CD4-positive, alpha-beta T cell treated with Interleukin-21 for 1 hour (primary cell): ENCODE measurements at regions not wholly inside any gene's neighbourhood (a gene's known extent, or its start where the extent isn't known, plus 50 kb on each side); places are given as distances from the start of the nearest gene placed in this dataset.

Experiments used
- DNase-seq: peaks from one replicate; pipeline ENCODE4 v3.0.0-alpha.2; 2020

GRCh38 chr3:175916191-175916934 lies 1057.2 kb downstream of the NAALADL2 start:
- no peak for DNase-seq

DNA sequence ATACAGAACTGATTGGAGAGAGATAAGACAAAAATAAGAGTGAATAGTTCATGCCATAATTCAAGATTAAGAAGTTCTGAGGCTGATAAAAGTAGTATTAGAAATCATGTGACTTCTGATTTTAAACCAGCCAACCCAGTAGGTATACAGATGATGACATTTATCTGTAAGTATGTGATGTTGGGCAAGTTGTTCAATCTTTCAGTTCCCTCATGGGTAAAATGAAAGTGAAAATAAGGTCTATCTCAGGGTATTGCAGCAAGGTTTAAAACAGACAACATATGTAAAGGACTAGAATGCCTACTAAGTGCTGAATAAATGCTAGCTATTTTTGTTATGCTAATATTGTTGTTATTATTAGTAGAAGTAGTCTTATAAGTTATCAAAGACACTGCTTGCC lies 1055.7 kb downstream of the NAALADL2 start:
- no peak for DNase-seq

DNA sequence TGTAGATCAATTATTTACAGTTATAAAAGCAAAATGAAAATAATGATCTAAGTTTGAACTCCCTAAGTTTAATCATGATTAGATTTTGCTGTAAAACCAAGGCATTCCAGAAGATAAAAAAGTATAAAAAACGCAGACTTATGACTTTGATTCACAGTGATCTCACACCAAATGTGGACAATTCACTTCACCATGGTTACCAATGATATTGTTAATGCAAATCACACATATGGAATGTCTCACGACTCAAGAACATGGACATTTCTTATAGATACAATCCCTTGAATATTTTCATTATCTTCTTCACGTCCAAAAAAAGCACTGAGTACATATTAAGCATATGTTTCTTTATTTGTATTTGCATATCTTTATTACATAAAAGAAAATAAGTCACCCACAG lies 1054.2 kb downstream of the NAALADL2 start:
- DNase-seq, result no peak

DNA sequence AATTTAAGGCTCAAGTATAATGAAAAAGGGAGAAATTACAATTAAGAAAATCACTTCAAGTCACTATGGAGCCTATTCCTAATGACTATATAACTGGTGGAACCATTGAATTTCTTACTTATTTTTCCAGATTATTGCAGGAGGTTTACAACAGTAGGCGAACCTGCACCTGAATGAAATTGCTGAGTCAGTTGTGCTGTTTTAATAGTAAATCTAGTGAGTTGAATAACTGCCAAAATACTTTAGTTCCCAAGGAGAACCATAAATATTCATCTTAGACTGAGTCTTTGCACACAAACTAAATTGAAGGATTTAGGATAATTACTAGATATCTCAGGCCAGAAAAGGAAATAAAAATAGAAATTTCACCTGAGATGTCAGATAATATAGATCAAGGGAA lies 1052.8 kb downstream of the NAALADL2 start:
- no peak for DNase-seq

DNA sequence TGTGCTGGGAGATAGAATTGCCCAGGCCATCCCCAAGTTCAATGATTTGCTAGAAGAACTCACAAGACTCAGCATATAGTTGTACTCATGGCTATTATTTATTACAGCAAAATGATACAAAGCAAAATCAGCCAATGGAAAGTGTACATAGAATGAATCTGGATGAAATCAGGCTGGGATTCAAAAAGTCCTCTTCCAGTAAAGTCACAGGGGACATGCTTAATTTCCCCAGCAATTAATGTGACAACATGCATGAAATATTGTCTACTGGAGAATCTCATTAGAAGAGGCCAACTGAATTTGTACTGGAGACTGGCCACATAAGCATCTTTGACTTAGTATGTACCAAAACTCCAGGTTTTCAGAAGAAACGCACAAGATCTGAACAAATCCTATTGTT lies 1043.1 kb downstream of the NAALADL2 start:
- no peak for DNase-seq

DNA sequence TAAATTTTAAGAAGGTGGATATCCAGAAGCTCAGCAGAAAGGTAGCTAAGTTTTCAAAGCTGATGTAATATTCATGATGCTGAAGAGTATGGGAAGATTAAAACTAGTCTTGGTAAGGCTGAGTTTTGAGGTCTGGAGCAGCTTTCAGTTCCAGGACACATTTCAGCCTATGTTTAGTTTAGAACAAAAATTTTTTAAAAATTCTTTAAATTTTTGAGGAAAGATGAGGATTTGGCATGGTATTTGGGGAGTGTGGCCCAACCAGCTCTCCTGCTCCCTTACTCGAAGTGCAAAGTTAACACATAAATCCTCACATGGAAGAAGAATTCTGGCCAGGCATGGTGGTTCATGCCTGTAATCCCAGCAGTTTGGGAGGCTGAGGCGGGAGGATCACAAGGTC lies 1039.1 kb downstream of the NAALADL2 start:
- no peak for DNase-seq

DNA sequence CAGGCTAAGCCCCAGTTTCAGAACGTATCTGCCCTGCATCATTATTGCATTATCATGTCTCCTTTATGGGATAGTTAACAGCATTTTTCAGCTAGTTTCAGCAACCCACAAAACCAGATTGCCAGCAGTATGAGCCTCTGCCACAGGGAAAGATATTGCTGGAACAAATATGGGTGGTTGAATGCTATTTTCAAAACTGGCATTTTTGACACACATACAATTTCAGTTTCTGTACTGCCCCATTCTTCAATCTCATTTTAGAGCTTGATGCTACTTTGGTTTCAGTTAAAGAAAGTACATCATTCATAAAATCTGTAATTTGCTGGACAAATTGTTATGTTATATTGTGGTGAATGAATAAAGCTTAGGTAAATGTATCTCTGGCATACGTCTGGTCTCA lies 1037.5 kb downstream of the NAALADL2 start:
- DNase-seq, result no peak

DNA sequence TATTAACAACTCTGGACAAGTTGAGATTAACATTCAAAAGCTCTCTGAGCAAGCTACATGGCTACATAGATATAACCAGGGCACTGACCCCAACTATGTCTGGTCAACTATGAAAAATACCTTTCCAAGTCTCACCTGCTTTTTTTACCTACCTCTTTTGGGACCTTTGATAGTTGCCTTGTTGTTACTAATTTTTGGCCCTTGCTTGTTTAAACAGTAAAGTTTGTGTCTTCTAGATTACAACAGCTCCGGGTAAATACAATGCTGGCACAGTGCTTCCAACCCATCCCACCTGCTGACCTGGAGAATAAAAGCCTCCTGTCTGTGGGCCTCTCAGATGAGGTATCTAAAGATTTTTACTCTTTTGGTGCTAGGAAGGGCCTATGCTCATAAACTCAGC lies 1036.6 kb downstream of the NAALADL2 start:
- DNase-seq, result no peak

- no peak for DNase-seq
Measured at GRCh38 chr3:175893566-175893965, 1034.4 kb downstream of the NAALADL2 start.

DNA sequence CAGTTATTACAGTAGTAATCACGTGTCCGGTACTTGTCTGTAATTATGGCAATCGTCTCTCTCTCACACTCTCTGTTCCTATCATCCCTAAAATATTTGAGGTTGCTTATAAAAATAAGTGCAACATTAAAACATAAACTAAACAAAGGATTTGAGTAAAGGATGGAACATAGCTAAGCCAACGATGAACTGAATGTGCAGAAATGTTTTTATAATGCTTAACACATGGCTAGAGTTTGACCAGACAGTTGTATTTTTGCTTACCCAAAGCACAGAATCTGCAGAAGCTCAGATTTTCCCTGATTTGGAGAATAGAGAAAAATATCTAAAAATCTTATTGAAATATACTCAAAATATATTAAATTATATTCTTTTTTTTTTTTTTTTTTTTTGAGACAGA lies 1030.9 kb downstream of the NAALADL2 start:
- DNase-seq, result no peak

- no peak for DNase-seq
Measured at GRCh38 chr3:175885231-175885766, 1026.2 kb downstream of the NAALADL2 start.

DNA sequence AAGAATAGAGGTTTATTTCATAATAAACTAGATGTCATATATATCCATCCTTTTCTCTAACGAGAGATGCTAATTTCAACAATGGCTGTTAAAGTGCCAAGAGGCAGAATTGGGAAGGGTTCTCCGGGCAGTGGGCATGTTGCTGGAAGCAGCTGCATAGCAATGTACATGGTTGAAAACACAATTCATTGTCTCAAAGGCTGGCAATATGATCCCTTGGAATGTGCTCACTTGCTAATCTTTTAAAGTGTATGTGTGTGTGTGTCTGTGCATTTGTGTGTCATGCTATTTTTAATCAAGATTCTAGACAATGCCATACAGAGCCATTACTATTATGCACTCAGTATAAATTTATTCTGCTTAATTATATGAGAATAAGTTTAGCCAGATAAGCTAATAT lies 1020.3 kb downstream of the NAALADL2 start:
- no peak for DNase-seq

GRCh38 chr3:175869404-175869803 lies 1010.3 kb downstream of the NAALADL2 start:
- no peak for DNase-seq

- no peak for DNase-seq
Measured at GRCh38 chr3:175868626-175869025, 1009.5 kb downstream of the NAALADL2 start.

GRCh38 chr3:175865724-175866123 lies 1006.6 kb downstream of the NAALADL2 start:
- DNase-seq, result no peak

DNA sequence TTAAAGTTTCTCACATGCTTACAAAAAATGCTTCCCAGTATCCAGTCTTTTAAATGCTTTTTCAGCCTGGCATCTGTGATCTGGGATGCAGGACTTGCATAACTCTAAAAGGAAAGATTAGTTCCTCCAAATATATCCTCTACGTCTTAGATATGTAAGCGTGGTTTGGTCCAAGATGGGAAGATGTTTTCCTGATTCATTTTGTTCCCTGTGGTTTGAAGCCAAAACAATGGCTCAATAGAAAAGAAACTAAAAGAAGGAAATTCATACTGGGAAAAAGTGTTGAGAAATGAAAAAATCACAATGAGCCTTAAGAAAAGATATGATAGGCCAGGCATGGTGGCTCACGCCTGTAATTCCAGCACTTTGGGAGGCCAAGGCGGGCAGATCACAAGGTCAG lies 1002.8 kb downstream of the NAALADL2 start:
- no peak for DNase-seq
